Medulla oblongata (tissue), 1 donor: ENCODE measurements at regions not wholly inside any gene's neighbourhood (a gene's known extent, or its start where the extent isn't known, plus 50 kb on each side); places are given as distances from the start of the nearest gene placed in this dataset.

Source experiments
- DNase-seq: peaks from one replicate; pipeline ENCODE4 v3.0.0-alpha.2; 2015; ENCODE audit errors: extremely low spot score

DNA sequence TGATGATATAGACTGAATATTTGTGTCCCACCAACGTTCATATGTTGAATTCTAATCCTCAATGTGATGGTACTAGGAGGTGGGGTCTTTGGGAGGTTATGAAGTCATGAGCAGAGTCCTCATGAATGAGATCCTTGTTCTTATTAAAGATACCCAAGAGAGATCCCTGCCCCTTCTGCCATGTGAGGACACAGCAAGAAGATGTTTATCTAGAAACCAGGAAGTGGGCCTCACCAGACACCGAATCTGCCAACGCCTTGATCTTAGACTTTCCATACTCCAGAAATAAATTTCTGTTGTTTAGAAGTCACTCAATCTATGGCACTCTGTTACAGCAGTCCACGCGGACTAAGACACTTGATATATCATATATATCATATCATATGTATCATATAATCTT lies 67.7 kb upstream of the GCM1 start:
- DNase-seq: no peak

DNA sequence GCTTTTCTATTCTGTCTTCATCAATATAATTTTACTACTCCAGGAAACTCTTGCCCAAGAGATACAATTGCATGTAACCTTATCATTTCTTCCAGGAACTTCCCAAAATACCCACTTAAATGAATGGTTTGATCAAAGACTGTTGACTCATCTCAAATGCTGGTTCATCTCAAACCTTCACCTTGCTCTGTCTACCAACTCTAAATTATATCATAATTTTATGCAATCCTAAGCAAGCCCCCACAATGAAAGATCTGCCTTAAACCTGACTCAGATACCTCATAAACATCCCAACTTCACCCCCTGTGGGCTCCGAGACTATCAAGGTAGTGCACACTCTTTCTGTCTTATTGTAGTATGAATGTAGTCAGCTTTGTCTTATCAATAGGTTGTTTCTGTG lies 65.5 kb upstream of the GCM1 start:
- DNase-seq: no peak

DNA sequence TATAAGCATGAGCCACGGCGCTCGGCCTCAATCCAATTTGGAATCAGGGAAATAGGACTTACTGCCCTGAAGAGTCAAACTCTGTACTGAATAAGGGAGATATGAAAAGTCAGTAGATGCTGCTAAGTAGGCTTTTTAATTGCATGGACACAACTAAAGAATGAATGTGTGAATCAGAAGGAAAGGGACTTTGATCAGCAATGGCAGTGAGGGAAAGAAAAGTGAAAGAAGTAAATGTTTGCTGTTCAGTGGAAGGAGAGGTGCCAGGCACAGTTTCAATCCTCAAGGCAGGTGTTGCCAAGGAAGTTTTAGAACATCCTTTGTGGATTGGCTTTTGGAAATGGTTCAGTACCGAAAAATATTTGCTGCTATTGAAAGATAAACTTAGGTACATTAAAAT lies 62.2 kb upstream of the GCM1 start:
- DNase-seq: no peak

DNA sequence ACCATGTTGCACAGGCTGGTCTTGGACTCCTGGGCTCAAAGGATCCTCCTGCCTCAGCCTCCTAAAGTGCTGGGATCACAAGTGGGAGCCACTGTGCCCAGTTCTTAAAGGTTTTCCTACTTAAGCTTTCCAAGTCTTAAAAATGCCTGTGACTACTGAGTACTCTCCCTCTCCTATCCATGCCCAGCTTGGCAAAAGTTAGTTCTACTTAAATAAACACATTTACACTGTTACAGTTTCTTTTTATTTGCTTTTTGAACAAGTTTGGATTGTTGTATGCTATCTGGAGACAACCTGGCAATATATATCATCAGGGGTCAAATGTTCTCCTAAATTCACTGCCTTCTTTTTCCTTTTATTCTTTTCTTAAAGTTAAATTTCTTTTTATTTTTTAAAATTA lies 61.0 kb upstream of the GCM1 start:
- no peak for DNase-seq

DNA sequence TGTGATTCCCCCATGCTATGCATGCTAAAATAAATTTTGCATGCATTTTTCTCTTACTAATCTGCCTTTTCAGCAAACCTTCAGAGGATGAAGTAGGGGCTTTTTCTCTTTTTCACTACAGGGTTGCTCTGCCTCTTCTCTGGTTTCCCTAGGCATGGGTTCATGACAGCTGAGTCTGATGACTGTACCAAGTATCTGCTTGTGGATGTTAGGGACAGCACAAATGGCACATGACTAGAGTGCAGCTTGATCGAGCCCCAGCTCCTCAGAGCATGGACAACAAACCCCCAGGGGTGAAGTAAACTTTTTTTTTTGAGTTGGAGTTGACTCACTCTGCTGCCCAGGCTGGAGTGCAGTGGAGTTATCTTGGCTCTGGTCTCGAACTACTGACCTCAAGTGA lies 57.1 kb upstream of the GCM1 start:
- DNase-seq: no peak

DNA sequence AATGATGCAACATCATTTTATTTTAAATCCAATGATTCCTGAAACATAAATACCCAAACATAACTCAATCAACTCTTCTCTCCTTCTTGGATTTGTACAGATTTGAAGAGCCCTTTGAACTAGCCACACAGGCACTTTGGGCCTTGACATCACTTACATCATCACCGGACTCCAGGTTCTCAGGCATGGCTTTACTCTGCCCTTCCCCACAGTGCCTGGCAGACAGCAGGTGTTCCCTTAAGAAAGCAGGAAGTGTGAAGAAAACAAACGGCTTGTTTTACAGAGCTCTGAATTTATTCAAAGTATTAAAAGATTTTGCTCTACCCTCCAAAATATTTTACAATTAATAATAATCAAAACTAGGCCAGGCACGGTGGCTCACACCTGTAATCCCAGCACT lies 54.8 kb upstream of the GCM1 start:
- DNase-seq: no peak

DNA sequence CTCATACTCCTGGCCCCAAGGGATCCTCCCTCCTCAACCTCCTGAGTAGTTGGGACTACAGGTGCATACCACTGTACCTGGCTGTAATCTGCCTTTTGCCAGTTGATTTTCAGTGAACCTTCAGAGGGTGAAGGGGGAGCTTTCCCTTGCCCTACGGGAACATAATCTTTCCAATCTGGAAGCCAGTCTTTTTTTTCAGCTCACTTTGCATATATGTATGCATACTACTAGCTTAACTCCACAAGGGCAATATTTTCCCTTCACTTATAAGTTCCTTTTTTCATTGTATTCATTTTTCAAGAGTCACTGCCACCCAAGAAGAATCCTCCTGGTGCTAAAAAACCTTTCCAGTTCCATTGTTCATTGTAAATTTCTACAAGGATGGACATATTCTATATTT lies 53.4 kb upstream of the GCM1 start:
- no peak for DNase-seq

DNA sequence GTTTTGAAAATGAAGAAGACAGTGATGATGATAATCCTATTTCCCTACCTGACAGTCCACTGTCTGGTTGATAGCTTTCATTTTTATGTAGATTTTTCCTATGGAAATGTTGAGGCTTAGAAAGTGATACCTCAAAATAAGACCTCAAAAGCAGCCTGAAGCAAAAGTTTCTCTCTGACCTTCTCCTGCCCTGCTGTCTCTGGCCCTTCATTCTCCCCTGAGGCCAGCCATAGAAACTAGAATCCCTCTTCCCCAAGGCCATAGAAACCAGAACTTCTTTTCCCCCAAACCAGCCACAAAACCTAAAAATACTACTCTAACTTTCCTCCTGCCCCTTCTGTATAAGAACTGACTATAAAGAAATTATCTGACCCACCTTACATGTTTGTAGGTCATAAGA lies 52.6 kb upstream of the GCM1 start:
- no peak for DNase-seq

DNA sequence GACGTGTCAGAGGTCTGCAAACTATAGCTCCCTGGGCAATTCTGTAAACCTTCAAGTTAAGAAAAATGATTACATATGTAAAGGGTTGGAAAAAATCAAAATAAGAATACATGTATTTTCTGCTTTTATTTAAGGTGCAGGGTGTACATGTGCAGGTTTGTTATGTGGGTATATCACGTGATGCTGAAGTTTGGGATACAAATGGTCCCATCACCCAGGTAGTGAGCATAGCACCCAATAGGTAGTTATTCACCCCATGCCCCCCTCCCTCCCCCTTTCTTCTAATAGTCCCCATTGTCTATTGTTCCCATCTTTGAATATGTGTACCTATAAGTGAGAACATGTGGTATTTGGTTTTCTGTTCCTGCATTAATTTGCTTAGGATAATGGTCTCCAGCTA lies 51.1 kb upstream of the GCM1 start:
- no peak for DNase-seq

DNA sequence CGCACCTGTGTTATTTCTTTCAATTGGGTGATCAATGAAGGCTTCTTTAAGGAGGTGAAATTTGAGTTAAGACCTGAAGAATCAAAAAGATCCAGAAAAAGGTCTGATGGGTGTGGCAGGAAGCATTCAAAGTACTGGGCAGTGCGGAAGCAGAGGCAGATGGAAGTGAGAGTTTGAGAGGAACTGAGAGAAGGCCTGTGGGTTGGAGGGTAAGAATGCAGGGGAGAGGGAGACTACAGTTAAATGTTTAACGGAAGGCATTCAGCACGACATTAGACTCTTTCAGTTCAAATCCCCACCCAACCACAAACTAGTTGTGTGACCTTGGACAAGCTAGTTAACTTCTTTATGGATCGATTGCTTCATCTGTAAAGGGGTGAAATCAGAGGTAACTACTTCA lies 50.5 kb upstream of the GCM1 start:
- DNase-seq: peak; percentile 21
